AG04450 (cell line): ENCODE measurements at regions not wholly inside any gene's neighbourhood (a gene's known extent, or its start where the extent isn't known, plus 50 kb on each side); places are given as distances from the start of the nearest gene placed in this dataset.

ENCODE experiments used
- CTCF ChIA-PET: fragments of 300-600, 350-600 bp; formaldehyde crosslinking; extraction: SDS; loops from one replicate; lab custom pipeline; 2022; ENCODE audit warnings: antibody characterized with exemption, inconsistent platforms; lab: Charles Lee
- POLR2A ChIA-PET: fragments of 350-600 bp; formaldehyde crosslinking; extraction: SDS; loops from one replicate; lab custom pipeline; 2021; ENCODE audit warnings: antibody characterized with exemption, inconsistent platforms; lab: Yijun Ruan, JAX
- DNase-seq: peaks from one replicate; pipeline ENCODE4 v3.0.0-alpha.2; 2011; ENCODE audit warnings: low read depth, low spot score
- H3K27ac ChIP-seq: one replicate; pipeline ENCODE4 v1.5.1; 2012; ENCODE audit warnings: low read depth, low read length, control low read depth
- H3K27me3 ChIP-seq: one replicate; pipeline ENCODE4 v1.6.0; 2012; ENCODE audit warnings: low read length; ENCODE audit not compliant: control insufficient read depth, insufficient read depth
- H3K4me3 ChIP-seq: 2 replicates; pipeline ENCODE4 v1.5.1; 2011; ENCODE audit warnings: mild to moderate bottlenecking, low read depth, low read length, control low read depth
- H3K9me3 ChIP-seq: 2 replicates; pipeline ENCODE4 v1.5.1; 2012; ENCODE audit warnings: low read length; ENCODE audit not compliant: control insufficient read depth, insufficient read depth
- TF ChIP-seq, protein P1 (sequence below): IDR thresholded peaks from 2 replicates; pipeline ENCODE4 v1.5.1; 2011; ENCODE audit warnings: low read depth, low read length, control low read depth, inconsistent platforms

DNA sequence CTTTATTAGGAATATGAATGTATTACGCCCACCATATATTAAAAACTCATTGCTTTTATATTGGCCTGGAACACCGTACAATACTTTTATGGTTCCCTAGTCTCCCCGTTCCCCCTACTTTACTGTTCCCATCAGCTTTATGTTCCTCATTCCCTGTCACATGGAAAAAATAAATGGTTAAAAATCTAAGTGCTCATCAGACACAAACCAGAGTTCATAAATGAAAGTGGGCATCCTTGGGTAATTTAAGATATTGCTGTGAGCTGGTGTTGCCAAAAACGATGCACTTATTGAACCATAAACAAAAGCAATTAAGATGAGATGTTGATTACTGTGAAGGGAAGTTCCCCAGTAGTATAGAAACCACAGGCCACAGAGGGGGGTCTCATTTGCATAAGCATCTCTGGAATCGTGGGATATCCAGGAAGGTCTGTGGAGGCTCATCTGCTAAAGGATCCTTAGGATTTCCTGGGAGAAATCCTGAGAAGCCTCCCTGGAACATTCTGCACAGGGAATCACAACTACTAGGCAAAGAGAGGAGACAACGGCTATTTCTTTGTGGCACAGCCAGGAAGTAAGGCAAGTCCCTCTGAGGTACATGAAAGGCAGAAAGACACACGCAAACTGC is 591.4 kb upstream of the CDH11 start:
- Histone ChIP-seq H3K4me3 (no peak overlapping the region), H3K9me3 (no peaks in the 10 kb centered on the region), H3K27ac (no peak overlapping the region), H3K27me3 (peaks cover 10% of the 10 kb centered on the region)
- DNase-seq, result no peak
- CTCF ChIA-PET, result no interaction called here
- TF ChIP-seq, protein P1, sequence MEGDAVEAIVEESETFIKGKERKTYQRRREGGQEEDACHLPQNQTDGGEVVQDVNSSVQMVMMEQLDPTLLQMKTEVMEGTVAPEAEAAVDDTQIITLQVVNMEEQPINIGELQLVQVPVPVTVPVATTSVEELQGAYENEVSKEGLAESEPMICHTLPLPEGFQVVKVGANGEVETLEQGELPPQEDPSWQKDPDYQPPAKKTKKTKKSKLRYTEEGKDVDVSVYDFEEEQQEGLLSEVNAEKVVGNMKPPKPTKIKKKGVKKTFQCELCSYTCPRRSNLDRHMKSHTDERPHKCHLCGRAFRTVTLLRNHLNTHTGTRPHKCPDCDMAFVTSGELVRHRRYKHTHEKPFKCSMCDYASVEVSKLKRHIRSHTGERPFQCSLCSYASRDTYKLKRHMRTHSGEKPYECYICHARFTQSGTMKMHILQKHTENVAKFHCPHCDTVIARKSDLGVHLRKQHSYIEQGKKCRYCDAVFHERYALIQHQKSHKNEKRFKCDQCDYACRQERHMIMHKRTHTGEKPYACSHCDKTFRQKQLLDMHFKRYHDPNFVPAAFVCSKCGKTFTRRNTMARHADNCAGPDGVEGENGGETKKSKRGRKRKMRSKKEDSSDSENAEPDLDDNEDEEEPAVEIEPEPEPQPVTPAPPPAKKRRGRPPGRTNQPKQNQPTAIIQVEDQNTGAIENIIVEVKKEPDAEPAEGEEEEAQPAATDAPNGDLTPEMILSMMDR, result no peak
- POLR2A ChIA-PET, result no interaction called here

DNA sequence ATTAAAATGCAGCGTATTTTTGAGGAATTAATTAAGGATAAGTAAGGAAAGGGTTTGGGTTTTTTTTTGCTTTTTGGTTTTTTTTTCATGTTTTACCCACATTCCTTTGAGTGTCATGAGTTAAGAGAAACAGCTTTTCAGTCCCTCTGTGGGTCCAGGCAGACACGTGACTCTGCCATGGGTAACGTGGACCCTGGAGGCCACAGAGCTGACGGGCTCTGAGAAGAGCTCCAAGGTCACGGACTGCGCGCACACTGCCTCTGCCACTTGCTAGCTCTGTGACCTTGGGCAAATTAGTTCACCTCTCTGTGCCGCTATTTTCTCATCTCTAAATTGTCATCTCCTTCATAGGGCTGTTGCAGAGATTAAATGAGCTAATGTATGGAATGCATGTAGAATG is 588.2 kb upstream of the CDH11 start:
- CTCF ChIA-PET, result interaction anchor here (0.7 kb wide), 1 partner anchor 593 kb away, joined by 3 read pairs; no protein-coding TSS in a partner anchor
- POLR2A ChIA-PET, result no interaction called here
- no peak for DNase-seq
- Histone ChIP-seq H3K9me3 (no peaks in the 10 kb centered on the region), H3K27me3 (peaks cover 4% of the 10 kb centered on the region), H3K4me3 (no peak overlapping the region), H3K27ac (no peak overlapping the region)
- TF ChIP-seq, protein P1, result no peak

DNA sequence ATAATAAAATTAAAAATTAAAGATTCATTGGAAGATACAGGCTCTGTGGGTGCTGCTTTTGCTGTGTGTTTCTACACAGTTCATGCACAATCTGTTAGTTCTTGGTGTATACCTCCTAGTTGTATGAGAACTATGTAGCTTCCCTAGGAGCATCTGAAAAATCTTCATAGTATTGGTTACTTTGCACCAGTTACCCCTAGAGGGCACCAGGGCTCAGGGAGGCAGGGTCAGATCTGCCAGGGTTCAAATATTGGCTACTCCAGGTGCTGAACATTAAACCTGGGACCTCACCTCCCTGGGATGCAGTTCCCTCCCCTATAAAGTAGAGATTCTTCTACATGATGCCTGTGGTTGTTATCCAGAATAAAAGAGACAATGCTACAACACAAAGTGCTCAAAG is 583.0 kb upstream of the CDH11 start:
- DNase-seq, result no peak
- Histone ChIP-seq H3K4me3 (no peak overlapping the region), H3K9me3 (no peaks in the 10 kb centered on the region), H3K27me3 (peaks cover 6% of the 10 kb centered on the region), H3K27ac (no peak overlapping the region)
- POLR2A ChIA-PET, result no interaction called here
- CTCF ChIA-PET, result no interaction called here
- TF ChIP-seq, protein P1, result peak; percentile 39

DNA sequence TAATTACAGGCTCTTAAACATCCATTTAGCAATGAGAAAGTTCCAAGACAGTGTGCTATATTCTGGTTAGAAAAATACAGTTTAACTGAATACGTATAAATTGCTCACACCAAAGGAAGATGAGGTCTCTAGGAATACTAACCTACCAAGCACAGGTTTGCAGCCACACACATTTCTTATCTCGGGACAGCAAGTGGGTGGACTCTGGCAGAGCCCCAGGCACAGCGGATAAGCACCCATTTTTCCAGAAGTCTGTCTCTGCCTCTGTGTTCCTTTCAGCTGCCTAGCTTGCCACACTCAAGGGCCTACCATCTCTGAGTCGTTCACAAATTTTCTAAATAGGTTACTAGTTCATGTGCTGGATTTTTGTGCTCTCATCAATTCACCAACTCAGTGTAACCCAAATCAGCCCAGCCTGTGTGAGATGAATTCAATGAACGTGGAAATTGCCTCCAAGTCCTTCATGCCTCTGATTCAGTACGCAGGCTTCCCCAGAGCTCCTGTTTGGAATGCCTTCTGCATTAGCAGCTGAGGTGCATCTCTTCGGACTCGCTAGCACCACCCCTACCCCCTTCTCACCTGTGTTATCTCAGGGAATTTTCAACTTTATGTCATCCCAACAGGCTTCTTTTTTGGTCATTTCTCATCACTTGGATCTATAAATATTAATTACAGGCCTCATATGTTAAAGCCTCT is 581.0 kb upstream of the CDH11 start:
- TF ChIP-seq, protein P1, result no peak
- POLR2A ChIA-PET, result interaction anchor here (0.7 kb wide), 1 partner anchor 428 kb away, joined by 14 read pairs; no protein-coding TSS in a partner anchor
- Histone ChIP-seq H3K9me3 (no peaks in the 10 kb centered on the region), H3K27me3 (peaks cover 4% of the 10 kb centered on the region), H3K4me3 (no peak overlapping the region), H3K27ac (no peak overlapping the region)
- no peak for DNase-seq
- CTCF ChIA-PET, result no interaction called here

DNA sequence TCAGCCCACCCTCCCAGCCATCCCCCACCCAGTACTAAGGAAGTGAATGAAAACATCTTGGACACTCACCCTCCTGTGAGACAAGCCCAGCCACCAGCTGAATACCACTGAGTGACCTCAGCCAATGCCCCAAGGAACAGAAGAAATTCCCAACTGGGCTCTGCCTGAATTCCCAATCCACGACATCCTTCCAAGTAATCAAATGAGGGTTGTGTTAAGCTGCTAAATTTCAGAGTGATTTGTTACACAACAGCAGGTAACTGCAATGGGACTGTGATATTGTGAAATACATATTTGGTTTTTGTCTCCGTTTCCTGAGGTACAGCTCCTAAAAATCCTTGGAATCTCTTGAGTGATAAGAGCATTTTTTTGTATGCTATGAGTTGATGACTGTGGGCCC is 578.7 kb upstream of the CDH11 start:
- TF ChIP-seq, protein P1, result no peak
- DNase-seq, result no peak
- Histone ChIP-seq H3K27me3 (peaks cover 4% of the 10 kb centered on the region), H3K9me3 (no peaks in the 10 kb centered on the region), H3K27ac (no peak overlapping the region), H3K4me3 (no peak overlapping the region)
- CTCF ChIA-PET, result no interaction called here
- POLR2A ChIA-PET, result interaction anchor here (0.7 kb wide), 1 partner anchor 127 kb away, joined by 3 read pairs; no protein-coding TSS in a partner anchor
